H9 (cell line): ENCODE measurements at regions not wholly inside any gene's neighbourhood (a gene's known extent, or its start where the extent isn't known, plus 50 kb on each side); places are given as distances from the start of the nearest gene placed in this dataset.

Experiments
- DNase-seq: peaks from one replicate; pipeline ENCODE4 v3.0.0-alpha.2; 2017
- H2AFZ ChIP-seq: one replicate; pipeline ENCODE4 v1.6.1; 2013; ENCODE audit warnings: mild to moderate bottlenecking, low read length, control low read depth, moderate library complexity
- H2AK5ac ChIP-seq: 2 replicates; pipeline ENCODE4 v1.6.1; 2013; ENCODE audit warnings: low read length, control low read depth, mixed read lengths; ENCODE audit not compliant: insufficient read length
- H2BK120ac ChIP-seq: one replicate; pipeline ENCODE4 v1.6.1; 2013; ENCODE audit warnings: low read depth, mild to moderate bottlenecking, low read length, control low read depth, inconsistent platforms; ENCODE audit not compliant: poor library complexity, severe bottlenecking
- H2BK12ac ChIP-seq: 2 replicates; pipeline ENCODE4 v1.6.1; 2013; ENCODE audit warnings: low read length, control low read depth, mixed read lengths, low read depth; ENCODE audit not compliant: insufficient read length
- H2BK15ac ChIP-seq: 2 replicates; pipeline ENCODE4 v1.6.1; 2013; ENCODE audit warnings: low read depth, low read length, control low read depth
- H2BK20ac ChIP-seq: one replicate; pipeline ENCODE4 v1.6.1; 2013; ENCODE audit warnings: low read depth, mild to moderate bottlenecking, low read length, control low read depth, inconsistent platforms; ENCODE audit not compliant: poor library complexity, severe bottlenecking
- H2BK5ac ChIP-seq: 2 replicates; pipeline ENCODE4 v1.6.1; 2013; ENCODE audit warnings: low read length, control low read depth, mixed read lengths; ENCODE audit not compliant: insufficient read length
- H3K14ac ChIP-seq: 2 replicates; pipeline ENCODE4 v1.6.1; 2013; ENCODE audit warnings: low read length, control low read depth; ENCODE audit not compliant: insufficient read depth
- H3K18ac ChIP-seq: 2 replicates; pipeline ENCODE4 v1.6.1; 2013; ENCODE audit warnings: low read depth, mild to moderate bottlenecking, mixed read lengths, low read length, control low read depth; ENCODE audit not compliant: insufficient read length
- H3K23ac ChIP-seq: 2 replicates; pipeline ENCODE4 v1.6.1; 2013; ENCODE audit warnings: low read length, control low read depth, mixed read lengths, low read depth; ENCODE audit not compliant: insufficient read length
- H3K23me2 ChIP-seq: 2 replicates; pipeline ENCODE4 v1.6.1; 2013; ENCODE audit warnings: low read depth, mild to moderate bottlenecking, mixed read lengths, low read length, control low read depth; ENCODE audit not compliant: insufficient read length, poor library complexity, severe bottlenecking
- H3K27ac ChIP-seq: 2 replicates; pipeline ENCODE4 v1.5.1; 2013; ENCODE audit warnings: low read length, control low read depth, mixed read lengths, low read depth; ENCODE audit not compliant: insufficient read length
- H3K27me3 ChIP-seq: 2 replicates; pipeline ENCODE4 v1.6.1; 2013; ENCODE audit warnings: low read length, control low read depth, inconsistent platforms; ENCODE audit not compliant: insufficient read depth
- H3K4ac ChIP-seq: 2 replicates; pipeline ENCODE4 v1.6.1; 2013; ENCODE audit warnings: low read depth, mild to moderate bottlenecking, control low read depth, inconsistent platforms, low read length, moderate library complexity
- H3K4me1 ChIP-seq: 2 replicates; pipeline ENCODE4 v1.6.1; 2013; ENCODE audit warnings: low read length, control low read depth, inconsistent platforms; ENCODE audit not compliant: insufficient read depth
- H3K4me2 ChIP-seq: 2 replicates; pipeline ENCODE4 v1.6.1; 2013; ENCODE audit warnings: low read length, control low read depth, mixed read lengths; ENCODE audit not compliant: insufficient read length, insufficient read depth
- H3K56ac ChIP-seq: 2 replicates; pipeline ENCODE4 v1.6.1; 2013; ENCODE audit warnings: low read depth, mild to moderate bottlenecking, mixed read lengths, low read length, control low read depth; ENCODE audit not compliant: insufficient read length
- H3K79me1 ChIP-seq: 2 replicates; pipeline ENCODE4 v1.6.1; 2013; ENCODE audit warnings: low read depth, mild to moderate bottlenecking, moderate library complexity, low read length, control low read depth, inconsistent platforms; ENCODE audit not compliant: insufficient read depth, poor library complexity, severe bottlenecking
- H3K79me2 ChIP-seq: 2 replicates; pipeline ENCODE4 v1.6.1; 2013; ENCODE audit warnings: low read length, control low read depth, inconsistent platforms; ENCODE audit not compliant: insufficient read depth
- H3K9ac ChIP-seq: 2 replicates; pipeline ENCODE4 v1.6.1; 2013; ENCODE audit warnings: low read length, control low read depth, mixed read lengths; ENCODE audit not compliant: insufficient read length; ENCODE audit errors: extremely low read depth
- H3K9me3 ChIP-seq: one replicate; pipeline ENCODE4 v1.6.1; 2013; ENCODE audit warnings: low read depth, low read length, inconsistent platforms; ENCODE audit not compliant: control insufficient read depth
- H3T11ph ChIP-seq: one replicate; pipeline ENCODE4 v1.6.1; 2013; ENCODE audit warnings: mild to moderate bottlenecking, low read length, control low read depth, inconsistent platforms
- H4K20me1 ChIP-seq: one replicate; pipeline ENCODE4 v1.6.1; 2013; ENCODE audit not compliant: control insufficient read depth, insufficient read length, insufficient read depth
- H4K5ac ChIP-seq: 2 replicates; pipeline ENCODE4 v1.6.1; 2013; ENCODE audit warnings: low read depth, mild to moderate bottlenecking, mixed read lengths, low read length, control low read depth; ENCODE audit not compliant: insufficient read length
- H4K8ac ChIP-seq: replicated peaks from 2 replicates; pipeline ENCODE4 v1.6.1; 2013; ENCODE audit warnings: low read length, control low read depth, mixed read lengths, low read depth; ENCODE audit not compliant: insufficient read length
- H4K91ac ChIP-seq: 2 replicates; pipeline ENCODE4 v1.6.1; 2013; ENCODE audit warnings: low read depth, mild to moderate bottlenecking, moderate library complexity, mixed read lengths, low read length, control low read depth; ENCODE audit not compliant: insufficient read length
- H3K27ac Mint-ChIP-seq, 3 experiments: 2 replicates in 2 of 3; 3 replicates in 1 of 3; pipeline ENCODE4 v1.8.0; 2020 to 2021; ENCODE audit warnings: mixed read lengths in 3 of 3, mild to moderate bottlenecking in 1 of 3, moderate library complexity in 1 of 3
- H3K27me3 Mint-ChIP-seq: 2 replicates; pipeline ENCODE4 v1.8.0; 2021; ENCODE audit warnings: low read depth, mild to moderate bottlenecking, moderate library complexity, mixed read lengths
- H3K36me3 Mint-ChIP-seq, 3 experiments: 2 replicates in 2 of 3; 3 replicates in 1 of 3; pipeline ENCODE4 v1.8.0; 2020 to 2021; ENCODE audit warnings: low read depth in 3 of 3, mixed read lengths in 3 of 3; ENCODE audit not compliant: insufficient read depth in 1 of 3
- H3K4me1 Mint-ChIP-seq, 2 experiments: 2 replicates each; pipeline ENCODE4 v1.8.0; 2020; ENCODE audit warnings: mixed read lengths in 2 of 2
- H3K4me3 Mint-ChIP-seq, 2 experiments: 2 replicates in 1 of 2; 3 replicates in 1 of 2; pipeline ENCODE4 v1.8.0; 2020 to 2021; ENCODE audit warnings: mild to moderate bottlenecking in 2 of 2, mixed read lengths in 2 of 2, moderate library complexity in 1 of 2
- H3K9me3 Mint-ChIP-seq, 2 experiments: 2 replicates in 1 of 2; 3 replicates in 1 of 2; pipeline ENCODE4 v1.8.0; 2020; ENCODE audit warnings: mild to moderate bottlenecking in 2 of 2, mixed read lengths in 2 of 2, moderate library complexity in 1 of 2
- WGBS: extraction: QIAGEN DNeasy Blood & Tissue Kit; methylation state at CpG from one replicate; pipeline ENCODE4 v1.1.7; 2013; ENCODE audit warnings: missing lambda C conversion rate, low lambda C conversion rate, mixed read lengths; ENCODE audit not compliant: insufficient read length; ENCODE audit errors: extremely low coverage; 5-methylcytosine and 5-hydroxymethylcytosine counted together
- TF ChIP-seq, protein P1 (sequence below): fragments of 200-600 bp; sonication (generic); conservative IDR thresholded peaks from 3 replicates; pipeline ENCODE4 v1.8.0; 2021; ENCODE audit warnings: antibody characterized with exemption, mild to moderate bottlenecking

- Histone ChIP-seq H2BK20ac (no peak overlapping the region), H3K4me1 (peaks cover 6% of the 10 kb centered on the region; the same call in 1 of the 2 replicates), H3K4me2 (no peak overlapping the region), H3K79me2 (no peaks in the 10 kb centered on the region), H2BK12ac (no peak overlapping the region), H3K4ac (no peak overlapping the region), H4K5ac (no peak overlapping the region), H4K91ac (no peak overlapping the region), H4K8ac (no peak overlapping the region), H3K14ac (no peak overlapping the region), H3T11ph (no peak overlapping the region), H3K27me3 (no peaks in the 10 kb centered on the region), H3K27ac (no peak overlapping the region), H3K23me2 (no peaks in the 10 kb centered on the region), H2AFZ (no peak overlapping the region), H2BK15ac (no peak overlapping the region), H4K20me1 (no peaks in the 10 kb centered on the region), H3K9ac (no peak overlapping the region), H3K9me3 (no peaks in the 10 kb centered on the region), H3K79me1 (no peaks in the 10 kb centered on the region), H2BK120ac (no peak overlapping the region), H2BK5ac (no peak overlapping the region), H3K56ac (no peak overlapping the region), H3K23ac (no peak overlapping the region), H2AK5ac (no peak overlapping the region), H3K18ac (no peak overlapping the region)
- no CpG with 5 or more reads among the region's 4 CpGs for WGBS
- Mint-ChIP-seq H3K27ac (no peak overlapping the region), H3K36me3 (no peaks in the 10 kb centered on the region), H3K27me3 (peaks cover 2% of the 10 kb centered on the region; the same call in 1 of the 2 replicates), H3K4me3 (no peak overlapping the region), H3K4me1 (peaks cover 25 to 27% of the 10 kb centered on the region in 2 experiments), H3K9me3 (no peaks in the 10 kb centered on the region)
- DNase-seq: no peak
- TF ChIP-seq, protein P1, sequence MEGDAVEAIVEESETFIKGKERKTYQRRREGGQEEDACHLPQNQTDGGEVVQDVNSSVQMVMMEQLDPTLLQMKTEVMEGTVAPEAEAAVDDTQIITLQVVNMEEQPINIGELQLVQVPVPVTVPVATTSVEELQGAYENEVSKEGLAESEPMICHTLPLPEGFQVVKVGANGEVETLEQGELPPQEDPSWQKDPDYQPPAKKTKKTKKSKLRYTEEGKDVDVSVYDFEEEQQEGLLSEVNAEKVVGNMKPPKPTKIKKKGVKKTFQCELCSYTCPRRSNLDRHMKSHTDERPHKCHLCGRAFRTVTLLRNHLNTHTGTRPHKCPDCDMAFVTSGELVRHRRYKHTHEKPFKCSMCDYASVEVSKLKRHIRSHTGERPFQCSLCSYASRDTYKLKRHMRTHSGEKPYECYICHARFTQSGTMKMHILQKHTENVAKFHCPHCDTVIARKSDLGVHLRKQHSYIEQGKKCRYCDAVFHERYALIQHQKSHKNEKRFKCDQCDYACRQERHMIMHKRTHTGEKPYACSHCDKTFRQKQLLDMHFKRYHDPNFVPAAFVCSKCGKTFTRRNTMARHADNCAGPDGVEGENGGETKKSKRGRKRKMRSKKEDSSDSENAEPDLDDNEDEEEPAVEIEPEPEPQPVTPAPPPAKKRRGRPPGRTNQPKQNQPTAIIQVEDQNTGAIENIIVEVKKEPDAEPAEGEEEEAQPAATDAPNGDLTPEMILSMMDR: no peak
Observed at GRCh38 chr13:40272776-40273139, 393.7 kb downstream of the FOXO1 start.
